ENCODE measurements at regions not wholly inside any gene's neighbourhood (a gene's known extent, or its start where the extent isn't known, plus 50 kb on each side); places are given as distances from the start of the nearest gene placed in this dataset.

- no peak overlapping the region for H3K4me3 ChIP-seq (ENCODE audit: low read depth, low read length)
- no peak for DNase-seq (ENCODE audit: low read depth)
- no peak for TF ChIP-seq CTCF (conservative IDR thresholded peaks at IDR 0.05; ENCODE audit: low read depth, low read length)
Observed at GRCh38 chr5:23579566-23579965, 72.2 kb downstream of the PRDM9 start.

DNA sequence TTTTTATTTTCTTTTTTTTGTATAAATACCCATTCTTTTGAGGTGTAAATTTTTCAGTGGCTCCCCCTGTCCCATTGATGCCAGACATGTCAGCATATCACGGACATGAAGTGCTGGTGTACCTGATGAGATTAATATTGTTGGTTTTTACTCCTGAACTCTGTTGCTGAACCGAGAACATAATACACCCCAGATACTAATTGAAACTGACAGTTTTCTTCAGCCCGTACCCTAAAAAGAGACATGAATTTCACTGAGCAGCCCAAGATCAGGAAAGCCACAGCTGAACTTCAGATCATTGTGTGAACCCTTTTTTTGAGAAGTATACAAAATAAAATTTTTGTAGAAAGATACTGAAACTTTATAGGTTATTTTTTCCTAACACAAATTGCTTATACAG, 75.7 kb downstream of the PRDM9 start:
- no peak for TF ChIP-seq CTCF (conservative IDR thresholded peaks at IDR 0.05; ENCODE audit: low read depth, low read length)

GRCh38 chr5:23588841-23589326, 81.5 kb downstream of the PRDM9 start:
- TF ChIP-seq CTCF (conservative IDR thresholded peaks at IDR 0.05; ENCODE audit: low read depth, low read length) = no peak
- no peak overlapping the region for H3K4me3 ChIP-seq (ENCODE audit: low read depth, low read length)
- DNase-seq (ENCODE audit: low read depth) = no peak

More for the DNA sequence above, 75.7 kb downstream of the PRDM9 start:
- no peak for DNase-seq (ENCODE audit: low read depth)
- no peak overlapping the region for H3K4me3 ChIP-seq (ENCODE audit: low read depth, low read length)

- no peak for DNase-seq (ENCODE audit: low read depth)
- no peak for TF ChIP-seq CTCF (conservative IDR thresholded peaks at IDR 0.05; ENCODE audit: low read depth, low read length)
- H3K4me3 ChIP-seq (ENCODE audit: low read depth, low read length) = no peak overlapping the region
Observed at GRCh38 chr5:23591250-23591649, 83.8 kb downstream of the PRDM9 start.

GRCh38 chr5:23606927-23607326, 99.5 kb downstream of the PRDM9 start:
- DNase-seq (ENCODE audit: low read depth) = no peak
- no peak for TF ChIP-seq CTCF (conservative IDR thresholded peaks at IDR 0.05; ENCODE audit: low read depth, low read length)
- no peak overlapping the region for H3K4me3 ChIP-seq (ENCODE audit: low read depth, low read length)

DNA sequence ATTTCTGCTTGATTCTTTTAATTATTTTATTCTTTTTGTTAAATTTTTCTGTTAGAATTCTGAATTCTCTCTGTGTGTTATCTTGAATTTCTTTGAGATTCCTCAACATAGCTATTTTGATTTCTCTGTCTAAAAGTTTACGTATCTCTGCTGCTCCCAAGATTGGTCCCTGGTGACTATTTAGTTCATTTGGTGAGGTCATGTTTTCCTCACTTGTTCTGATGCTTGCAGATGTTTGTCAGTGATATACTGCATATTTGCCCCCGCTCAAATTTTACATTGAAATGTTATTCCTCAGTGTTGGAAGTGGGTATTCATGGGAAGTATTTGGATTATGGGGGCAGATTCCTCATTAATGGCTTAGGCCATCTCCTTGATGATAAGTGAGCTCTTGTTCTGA, 105.3 kb downstream of the PRDM9 start:
- H3K4me3 ChIP-seq (ENCODE audit: low read depth, low read length) = no peak overlapping the region
- DNase-seq (ENCODE audit: low read depth) = no peak
- no peak for TF ChIP-seq CTCF (conservative IDR thresholded peaks at IDR 0.05; ENCODE audit: low read depth, low read length)

- TF ChIP-seq CTCF (conservative IDR thresholded peaks at IDR 0.05; ENCODE audit: low read depth, low read length) = no peak
- no peak overlapping the region for H3K4me3 ChIP-seq (ENCODE audit: low read depth, low read length)
- DNase-seq (ENCODE audit: low read depth) = no peak
Observed at GRCh38 chr5:23613566-23613965, 106.2 kb downstream of the PRDM9 start.

Measured in epithelial cell of proximal tubule (primary cell).